HFF-Myc (cell line): ENCODE measurements at regions not wholly inside any gene's neighbourhood (a gene's known extent, or its start where the extent isn't known, plus 50 kb on each side); places are given as distances from the start of the nearest gene placed in this dataset.

Source experiments
- DNase-seq: peaks from one replicate; pipeline ENCODE4 v3.0.0-alpha.2; 2011; ENCODE audit warnings: low read depth; ENCODE audit errors: extremely low read depth
- H3K4me3 ChIP-seq: replicated peaks from 2 replicates; pipeline ENCODE4 v1.5.1; 2011; ENCODE audit warnings: low read depth, mild to moderate bottlenecking, control low read depth, low read length
- CTCF ChIP-seq: IDR thresholded peaks from 2 replicates; pipeline ENCODE4 v1.5.1; 2012; ENCODE audit warnings: mild to moderate bottlenecking, low read depth, low read length, control low read depth; ENCODE audit errors: missing control alignments

GRCh38 chr3:156764751-156765150, 61.4 kb upstream of the LEKR1 start:
- no peak for TF ChIP-seq CTCF
- H3K4me3 ChIP-seq = no peak overlapping the region
- no peak for DNase-seq

- TF ChIP-seq CTCF = no peak
- no peak overlapping the region for H3K4me3 ChIP-seq
- DNase-seq = no peak
Measured at GRCh38 chr3:156768390-156768789, 57.8 kb upstream of the LEKR1 start.

- H3K4me3 ChIP-seq = no peak overlapping the region
- TF ChIP-seq CTCF = no peak
- no peak for DNase-seq
Measured at GRCh38 chr3:156769721-156770654, 56.2 kb upstream of the LEKR1 start.

- no peak for TF ChIP-seq CTCF
- H3K4me3 ChIP-seq = no peak overlapping the region
- DNase-seq = no peak
Measured at GRCh38 chr3:156770699-156771414, 55.3 kb upstream of the LEKR1 start.

- H3K4me3 ChIP-seq = no peak overlapping the region
- no peak for DNase-seq
- no peak for TF ChIP-seq CTCF
Measured at GRCh38 chr3:156772588-156773206, 53.5 kb upstream of the LEKR1 start.

- DNase-seq = no peak
- TF ChIP-seq CTCF = no peak
- H3K4me3 ChIP-seq = no peak overlapping the region
Measured at GRCh38 chr3:156776031-156776430, 50.1 kb upstream of the LEKR1 start.
